OCI-LY1 (cell line): ENCODE measurements at regions not wholly inside any gene's neighbourhood (a gene's known extent, or its start where the extent isn't known, plus 50 kb on each side); places are given as distances from the start of the nearest gene placed in this dataset.

Experiments used
- H2AFZ ChIP-seq: fragments of 200-600 bp; sonication (generic), shearing (Covaris generic); 2 replicates; pipeline ENCODE4 v1.6.0; 2014; ENCODE audit warnings: antibody characterized with exemption, mild to moderate bottlenecking, low read length
- H3F3A ChIP-seq: fragments of 200-600 bp; sonication (generic), shearing (Covaris generic); 2 replicates; pipeline ENCODE4 v1.6.0; 2014; ENCODE audit warnings: mild to moderate bottlenecking, antibody characterized with exemption, low read length, moderate library complexity; ENCODE audit not compliant: insufficient read depth
- H3K27ac ChIP-seq: fragments of 200-600 bp; sonication (generic); 2 replicates; pipeline ENCODE4 v1.5.1; 2014; ENCODE audit warnings: low read length, mixed run types, mild to moderate bottlenecking, low read depth; ENCODE audit not compliant: poor library complexity, severe bottlenecking
- H3K27me3 ChIP-seq: fragments of 200-600 bp; sonication (generic); 2 replicates; pipeline ENCODE4 v1.6.0; 2014; ENCODE audit warnings: antibody characterized with exemption, mild to moderate bottlenecking, low read length, moderate library complexity; ENCODE audit not compliant: insufficient read depth
- H3K36me3 ChIP-seq: fragments of 200-600 bp; sonication (generic); 2 replicates; pipeline ENCODE4 v1.6.1; 2014; ENCODE audit warnings: mild to moderate bottlenecking, antibody characterized with exemption, low read length, moderate library complexity, mixed read lengths; ENCODE audit not compliant: insufficient read depth
- H3K4me1 ChIP-seq: fragments of 200-600 bp; sonication (generic); 2 replicates; pipeline ENCODE4 v1.5.1; 2014; ENCODE audit warnings: mild to moderate bottlenecking, low read length, moderate library complexity; ENCODE audit not compliant: insufficient read depth, severe bottlenecking
- H3K4me2 ChIP-seq: fragments of 200-600 bp; sonication (generic), shearing (Covaris generic); 2 replicates; pipeline ENCODE4 v1.6.1; 2014; ENCODE audit warnings: low read length
- H3K4me3 ChIP-seq: fragments of 200-600 bp; sonication (generic); 2 replicates; pipeline ENCODE4 v1.5.1; 2014; ENCODE audit warnings: low read length, low read depth, mild to moderate bottlenecking, mixed read lengths; ENCODE audit not compliant: poor library complexity, severe bottlenecking
- H3K79me2 ChIP-seq: fragments of 200-600 bp; shearing (Covaris generic); 2 replicates; pipeline ENCODE4 v1.6.1; 2016; ENCODE audit warnings: mixed run types, low read length, mixed read lengths; ENCODE audit not compliant: insufficient read depth
- H3K9ac ChIP-seq: fragments of 200-600 bp; sonication (generic), shearing (Covaris generic); 2 replicates; pipeline ENCODE4 v1.6.1; 2014; ENCODE audit warnings: mild to moderate bottlenecking, low read length, mixed read lengths
- H3K9me2 ChIP-seq: fragments of 200-600 bp; sonication (generic), shearing (Covaris generic); 2 replicates; pipeline ENCODE4 v1.6.1; 2014; ENCODE audit warnings: low read depth, mild to moderate bottlenecking, low read length, mixed read lengths
- H3K9me3 ChIP-seq: fragments of 200-600 bp; shearing (Covaris generic); 2 replicates; pipeline ENCODE4 v1.6.1; 2014; ENCODE audit warnings: low read length, mixed read lengths
- H4K20me1 ChIP-seq: fragments of 200-600 bp; sonication (generic), shearing (Covaris generic); 2 replicates; pipeline ENCODE4 v1.6.0; 2016; ENCODE audit warnings: mild to moderate bottlenecking, low read length; ENCODE audit not compliant: insufficient read depth
- CTCF ChIP-seq: fragments of 200-600 bp; sonication (generic), shearing (Covaris generic); IDR thresholded peaks from 2 replicates; pipeline ENCODE4 v1.5.1; 2017; ENCODE audit warnings: mild to moderate bottlenecking, antibody characterized with exemption, low read length, moderate library complexity, mixed read lengths
- EZH2 ChIP-seq: fragments of 200-600 bp; sonication (generic), shearing (Covaris generic); IDR thresholded peaks from 2 replicates; pipeline ENCODE4 v1.8.0; 2017; ENCODE audit warnings: borderline replicate concordance, mixed run types, mild to moderate bottlenecking, antibody characterized with exemption, low read length, moderate library complexity, mixed read lengths

GRCh38 chr3:43194490-43195114 is 88.7 kb upstream of the POMGNT2 start:
- Histone ChIP-seq H3K4me1 (no peaks in the 10 kb centered on the region), H3K9me3 (no peaks in the 10 kb centered on the region), H3F3A (no peaks in the 10 kb centered on the region), H4K20me1 (no peaks in the 10 kb centered on the region), H3K79me2 (no peaks in the 10 kb centered on the region), H3K27me3 (no peaks in the 10 kb centered on the region), H3K9me2 (no peaks in the 10 kb centered on the region), H3K4me3 (no peak overlapping the region), H3K36me3 (no peaks in the 10 kb centered on the region), H3K4me2 (no peak overlapping the region), H3K27ac (no peak overlapping the region), H2AFZ (no peak overlapping the region), H3K9ac (no peak overlapping the region)
- TF ChIP-seq CTCF (no peak), EZH2 (no peak)

- Histone ChIP-seq H3K27ac (no peak overlapping the region), H4K20me1 (no peaks in the 10 kb centered on the region), H3K9me2 (no peaks in the 10 kb centered on the region), H3K79me2 (no peaks in the 10 kb centered on the region), H2AFZ (no peak overlapping the region), H3K9me3 (no peaks in the 10 kb centered on the region), H3K4me2 (no peak overlapping the region), H3K4me1 (no peaks in the 10 kb centered on the region), H3K9ac (no peak overlapping the region), H3K4me3 (no peak overlapping the region), H3F3A (no peaks in the 10 kb centered on the region), H3K27me3 (no peaks in the 10 kb centered on the region), H3K36me3 (no peaks in the 10 kb centered on the region)
- TF ChIP-seq CTCF (no peak), EZH2 (no peak)
Measured at GRCh38 chr3:43194069-43194468, 88.2 kb upstream of the POMGNT2 start.

- no peaks in the 10 kb centered on the region for H3K27me3 ChIP-seq
- no peaks in the 10 kb centered on the region for H3K79me2 ChIP-seq
- no peaks in the 10 kb centered on the region for H3K36me3 ChIP-seq
- no peak overlapping the region for H3K27ac ChIP-seq
- H3K4me3 ChIP-seq = no peak overlapping the region
- H3K9me3 ChIP-seq = no peaks in the 10 kb centered on the region
- no peaks in the 10 kb centered on the region for H3K9me2 ChIP-seq
- H3F3A ChIP-seq = no peaks in the 10 kb centered on the region
- H3K4me2 ChIP-seq = no peak overlapping the region
- H4K20me1 ChIP-seq = no peaks in the 10 kb centered on the region
- no peak overlapping the region for H2AFZ ChIP-seq
- no peaks in the 10 kb centered on the region for H3K4me1 ChIP-seq
- H3K9ac ChIP-seq = no peak overlapping the region
- no peak for TF ChIP-seq EZH2
- no peak for TF ChIP-seq CTCF
Measured at GRCh38 chr3:43192028-43192427, 86.1 kb upstream of the POMGNT2 start.
